CD14-positive monocyte (primary cell): ENCODE measurements at regions not wholly inside any gene's neighbourhood (a gene's known extent, or its start where the extent isn't known, plus 50 kb on each side); places are given as distances from the start of the nearest gene placed in this dataset.
"Not testable (repeated sequence)": the region's sequence is repeated elsewhere in the genome, so short reads cannot be mapped to it uniquely, and the experiment has no call there.

Experiments
- DNase-seq, 3 donors: peaks; one replicate each; pipeline ENCODE4 v3.0.0-alpha.2; 2011 to 2022
- H2AFZ ChIP-seq: 2 replicates; pipeline ENCODE4 v1.6.0; 2012; ENCODE audit warnings: mild to moderate bottlenecking, low read depth, low read length, inconsistent platforms; ENCODE audit not compliant: insufficient read depth, poor library complexity, severe bottlenecking
- H3K27ac ChIP-seq, 2 donors: 1 replicate in 1 of 2; 2 replicates in 1 of 2; pipeline ENCODE4 v1.5.1; 2012 to 2013; ENCODE audit warnings: low read length in 2 of 2, control low read depth in 1 of 2, inconsistent platforms in 1 of 2, low read depth in 1 of 2, mild to moderate bottlenecking in 1 of 2
- H3K27me3 ChIP-seq, 2 donors: one replicate each; pipeline versions ENCODE4 v1.6.0 to v1.6.1; 2011 to 2013; ENCODE audit warnings: low read length in 2 of 2; ENCODE audit not compliant: control insufficient read depth in 2 of 2, insufficient read depth in 2 of 2
- H3K36me3 ChIP-seq, 2 donors: replicated peaks in 1 of 2; 1 replicate in 1 of 2; 2 replicates in 1 of 2; pipeline versions ENCODE4 v1.5.1 to v1.6.1; 2012 to 2013; ENCODE audit warnings: low read length in 2 of 2, control low read depth in 1 of 2, inconsistent platforms in 1 of 2, mild to moderate bottlenecking in 1 of 2; ENCODE audit not compliant: insufficient read depth in 2 of 2, control insufficient read depth in 1 of 2
- H3K4me1 ChIP-seq, 2 donors: 1 replicate in 1 of 2; 2 replicates in 1 of 2; pipeline versions ENCODE4 v1.5.1 to v1.6.1; 2012 to 2013; ENCODE audit warnings: low read length in 2 of 2, control low read depth in 1 of 2, inconsistent platforms in 1 of 2, mild to moderate bottlenecking in 1 of 2, moderate library complexity in 1 of 2; ENCODE audit not compliant: insufficient read depth in 2 of 2, control insufficient read depth in 1 of 2
- H3K4me2 ChIP-seq: replicated peaks from 2 replicates; pipeline ENCODE3; 2012; ENCODE audit warnings: low read length, moderate library complexity, mild to moderate bottlenecking; ENCODE audit not compliant: poor library complexity, severe bottlenecking; ENCODE audit errors: extremely low read depth
- H3K4me3 ChIP-seq, 3 experiments: fragments of 200-600 bp in 1 of 3; sonication (generic) in 1 of 3; replicated peaks in 1 of 3; 1 replicate in 2 of 3; 2 replicates in 1 of 3; pipeline ENCODE4 v1.5.1; 2011 to 2013; ENCODE audit warnings: low read length in 3 of 3, mild to moderate bottlenecking in 3 of 3, control low read depth in 2 of 3, low read depth in 2 of 3, inconsistent platforms in 1 of 3, moderate library complexity in 1 of 3
- H3K79me2 ChIP-seq: 2 replicates; pipeline ENCODE4 v1.6.0; 2012; ENCODE audit warnings: mild to moderate bottlenecking, control low read depth, inconsistent platforms, low read length, moderate library complexity; ENCODE audit not compliant: insufficient read depth
- H3K9ac ChIP-seq: 2 replicates; pipeline ENCODE4 v1.6.0; 2017; ENCODE audit warnings: low read length, mild to moderate bottlenecking; ENCODE audit not compliant: insufficient read depth, poor library complexity, severe bottlenecking
- H3K9me3 ChIP-seq, 2 donors: replicated peaks in 1 of 2; 1 replicate in 1 of 2; 2 replicates in 1 of 2; pipeline versions ENCODE4 v1.5.1 to v1.6.1; 2012 to 2013; ENCODE audit warnings: low read length in 2 of 2, control low read depth in 1 of 2; ENCODE audit not compliant: control insufficient read depth in 1 of 2, insufficient read depth in 1 of 2
- H4K20me1 ChIP-seq: 2 replicates; pipeline ENCODE4 v1.6.0; 2012; ENCODE audit warnings: mild to moderate bottlenecking, low read length, control low read depth, moderate library complexity; ENCODE audit not compliant: insufficient read depth
- H3K27ac Mint-ChIP-seq, 7 donors: one replicate each; pipeline ENCODE4 v1.8.0; 2020; ENCODE audit warnings: mild to moderate bottlenecking in 7 of 7, mixed read lengths in 7 of 7, moderate library complexity in 6 of 7, inconsistent platforms in 2 of 7
- H3K27me3 Mint-ChIP-seq, 3 donors: one replicate each; pipeline ENCODE4 v1.8.0; 2021 to 2022; ENCODE audit warnings: low read depth in 3 of 3, mild to moderate bottlenecking in 3 of 3, mixed read lengths in 3 of 3, moderate library complexity in 3 of 3, inconsistent platforms in 1 of 3
- H3K36me3 Mint-ChIP-seq, 2 donors: one replicate each; pipeline ENCODE4 v1.8.0; 2020; ENCODE audit warnings: mixed read lengths in 2 of 2, inconsistent platforms in 1 of 2, mild to moderate bottlenecking in 1 of 2
- H3K4me1 Mint-ChIP-seq: one replicate; pipeline ENCODE4 v1.8.0; 2020; ENCODE audit warnings: mild to moderate bottlenecking, mixed read lengths
- H3K4me3 Mint-ChIP-seq, 2 donors: one replicate each; pipeline ENCODE4 v1.8.0; 2020; ENCODE audit warnings: mild to moderate bottlenecking in 2 of 2, mixed read lengths in 2 of 2, moderate library complexity in 1 of 2
- H3K9me3 Mint-ChIP-seq, 7 donors: one replicate each; pipeline ENCODE4 v1.8.0; 2020 to 2022; ENCODE audit warnings: mixed read lengths in 7 of 7, mild to moderate bottlenecking in 6 of 7, moderate library complexity in 6 of 7, inconsistent platforms in 2 of 7
- CTCF ChIP-seq: fragments of 200-600 bp; IDR thresholded peaks from one replicate; pipeline ENCODE4 v1.8.0; 2022; ENCODE audit warnings: antibody characterized with exemption, mild to moderate bottlenecking
- WGBS: methylation state at CpG from one replicate; pipeline ENCODE4 v1.1.5; 2013; ENCODE audit warnings: missing lambda C conversion rate; ENCODE audit not compliant: insufficient coverage; 5-methylcytosine and 5-hydroxymethylcytosine counted together
- intact Hi-C, 2 donors: fragments of 100-400 bp; cut with micrococcal nuclease; formaldehyde crosslinking; loops; one replicate each; pipeline versions ENCODE4 v1.15.0 to v1.15.1; 2023

DNA sequence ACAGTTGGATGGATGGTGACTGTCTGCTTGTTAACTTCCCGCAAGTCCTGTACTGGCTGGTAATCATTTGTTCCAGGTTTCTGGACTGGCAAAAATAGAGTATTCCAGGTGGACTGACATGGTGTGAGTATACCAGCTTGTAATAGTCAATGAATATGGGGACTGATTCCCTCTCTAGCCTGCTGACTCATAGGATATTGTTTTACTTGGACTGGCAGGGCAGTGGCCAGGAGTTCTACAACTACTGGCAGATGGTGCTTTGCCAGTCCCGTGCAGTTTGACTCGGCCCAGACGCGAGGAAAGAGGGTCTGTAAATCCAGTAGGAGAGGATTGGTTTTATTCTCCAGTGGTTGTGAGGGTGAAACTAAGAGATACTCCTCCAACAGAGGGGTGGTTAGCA is 78.0 kb downstream of the PRR15 start:
- DNase-seq: no peak
- no peaks in the 10 kb centered on the region for H3K79me2 ChIP-seq
- peaks cover 0 to 2% (median 0%) of the 10 kb centered on the region in 3 donors for H3K27me3 Mint-ChIP-seq
- 96% methylated on average over 5 of the region's 5 CpGs for WGBS
- no peak overlapping the region for H3K4me3 Mint-ChIP-seq
- no peaks in the 10 kb centered on the region for H3K4me1 ChIP-seq
- H3K27ac ChIP-seq: no peak overlapping the region
- TF ChIP-seq CTCF: no peak
- no peaks in the 10 kb centered on the region for H3K9me3 ChIP-seq
- peaks cover 2 to 3% of the 10 kb centered on the region in 2 donors for H3K36me3 Mint-ChIP-seq
- no peaks in the 10 kb centered on the region for H4K20me1 ChIP-seq
- intact Hi-C loops: no loop called here
- H3K4me1 Mint-ChIP-seq: peaks cover 4% of the 10 kb centered on the region
- no peak overlapping the region for H3K4me3 ChIP-seq
- H3K27me3 ChIP-seq: no peaks in the 10 kb centered on the region
- no peaks in the 10 kb centered on the region for H3K9me3 Mint-ChIP-seq
- H2AFZ ChIP-seq: no peak overlapping the region
- H3K27ac Mint-ChIP-seq: no peak overlapping the region
- no peak overlapping the region for H3K4me2 ChIP-seq
- no peak overlapping the region for H3K9ac ChIP-seq
- no peaks in the 10 kb centered on the region for H3K36me3 ChIP-seq

DNA sequence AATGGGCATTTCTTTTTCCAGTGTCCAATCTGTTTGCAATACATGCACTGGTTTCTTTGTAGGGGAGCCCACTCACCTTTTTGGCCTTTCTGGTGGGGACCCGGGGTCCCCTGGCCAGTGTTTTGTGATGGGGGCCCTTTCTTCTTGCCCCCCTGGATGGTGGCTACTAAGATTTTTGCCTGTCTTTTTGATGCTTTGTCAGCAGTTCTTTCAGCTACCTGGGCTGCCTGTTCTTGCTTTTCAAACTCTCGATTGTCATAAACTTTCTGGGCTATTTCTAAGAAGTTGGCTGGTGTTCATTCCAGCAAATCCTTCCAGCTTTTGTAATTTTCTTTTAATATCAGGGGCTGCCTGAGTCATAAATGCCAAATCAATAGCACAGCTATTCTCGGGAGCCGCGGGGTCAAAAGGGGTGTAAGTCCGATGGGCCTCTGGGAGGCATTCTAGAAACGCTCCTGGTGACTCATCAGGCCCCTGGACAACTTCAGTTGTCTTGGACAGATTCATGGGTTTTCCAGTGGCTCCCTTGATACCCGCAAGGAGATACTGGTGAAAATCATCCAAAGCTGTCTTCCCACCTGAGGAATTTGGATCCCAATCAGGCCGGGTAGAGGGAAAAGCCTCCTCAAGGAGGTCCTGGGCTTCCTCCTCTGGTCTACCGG is 79.0 kb downstream of the PRR15 start:
- 93% methylated on average over 9 of the region's 10 CpGs for WGBS
- peaks cover 12% of the 10 kb centered on the region for H3K4me1 Mint-ChIP-seq
- no peaks in the 10 kb centered on the region for H3K27me3 ChIP-seq
- H3K4me2 ChIP-seq: no peak overlapping the region
- H2AFZ ChIP-seq: no peak overlapping the region
- no peaks in the 10 kb centered on the region for H3K4me1 ChIP-seq
- no peaks in the 10 kb centered on the region for H3K36me3 ChIP-seq
- H3K9ac ChIP-seq: no peak overlapping the region
- no peaks in the 10 kb centered on the region for H3K9me3 Mint-ChIP-seq
- DNase-seq: no peak
- peaks cover 0 to 2% (median 0%) of the 10 kb centered on the region in 3 donors for H3K27me3 Mint-ChIP-seq
- H3K4me3 ChIP-seq: no peak overlapping the region
- H3K36me3 Mint-ChIP-seq: peaks cover 2 to 3% of the 10 kb centered on the region in 2 donors
- no peak overlapping the region for H3K27ac Mint-ChIP-seq
- intact Hi-C loops: no loop called here
- H4K20me1 ChIP-seq: no peaks in the 10 kb centered on the region
- TF ChIP-seq CTCF: no peak
- H3K4me3 Mint-ChIP-seq: no peak overlapping the region
- no peaks in the 10 kb centered on the region for H3K79me2 ChIP-seq
- no peaks in the 10 kb centered on the region for H3K9me3 ChIP-seq
- H3K27ac ChIP-seq: no peak overlapping the region

DNA sequence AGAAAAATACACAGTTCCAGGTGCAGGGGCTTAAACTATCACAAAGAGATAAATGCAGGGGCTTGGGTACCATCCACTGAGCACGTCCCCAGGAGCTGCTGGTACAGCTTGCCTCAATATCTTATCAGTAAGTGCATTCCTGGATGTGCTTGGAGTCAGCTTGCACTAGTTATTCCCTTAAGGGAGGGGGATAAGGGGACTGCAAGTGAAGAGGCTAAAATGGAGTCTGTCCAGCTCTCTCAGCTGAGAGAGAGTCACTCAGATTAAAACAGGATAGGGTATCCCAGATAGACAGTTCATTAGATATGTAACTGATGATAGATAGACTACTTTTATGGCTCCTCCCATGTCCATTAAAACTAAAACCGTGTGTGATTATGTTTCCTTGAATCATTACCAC is 82.5 kb downstream of the PRR15 start:
- WGBS: no CpG with 5 or more reads among the region's 2 CpGs
- not testable (repeated sequence) for H3K4me3 Mint-ChIP-seq, DNase-seq

More for the DNA sequence above, 82.5 kb downstream of the PRR15 start:
- H3K27me3 ChIP-seq, H3K36me3 ChIP-seq, H4K20me1 ChIP-seq, H3K9me3 Mint-ChIP-seq, H3K27me3 Mint-ChIP-seq, H3K9ac ChIP-seq, H3K79me2 ChIP-seq, H3K27ac ChIP-seq, H3K4me2 ChIP-seq, intact Hi-C loops, H3K9me3 ChIP-seq, H3K4me1 ChIP-seq, H2AFZ ChIP-seq, H3K4me3 ChIP-seq, H3K27ac Mint-ChIP-seq: not testable (repeated sequence)
- Mint-ChIP-seq H3K4me1 (peaks cover 14% of the 10 kb centered on the region), H3K36me3 (peaks cover 2 to 14% of the 10 kb centered on the region in 2 donors)
